Gastroesophageal sphincter (tissue), 3 donors: ENCODE measurements at regions not wholly inside any gene's neighbourhood (a gene's known extent, or its start where the extent isn't known, plus 50 kb on each side); places are given as distances from the start of the nearest gene placed in this dataset.

Source experiments
- POLR2A ChIP-seq, 2 donors: fragments of 450-650 bp; IDR thresholded peaks; one replicate each; pipeline ENCODE4 v1.6.1; 2017; ENCODE audit warnings: antibody characterized with exemption in 2 of 2, mild to moderate bottlenecking in 2 of 2, moderate library complexity in 1 of 2
- TF ChIP-seq, protein P1 (sequence below), 4 experiments: fragments of 200-600 bp in 2 of 4; fragments of 450-650 bp in 2 of 4; sonication (generic) in 1 of 4; IDR thresholded peaks; one replicate each; pipeline ENCODE4 v1.5.1; 2017 to 2019; ENCODE audit warnings: antibody characterized with exemption in 4 of 4, mild to moderate bottlenecking in 2 of 4, moderate library complexity in 2 of 4

DNA sequence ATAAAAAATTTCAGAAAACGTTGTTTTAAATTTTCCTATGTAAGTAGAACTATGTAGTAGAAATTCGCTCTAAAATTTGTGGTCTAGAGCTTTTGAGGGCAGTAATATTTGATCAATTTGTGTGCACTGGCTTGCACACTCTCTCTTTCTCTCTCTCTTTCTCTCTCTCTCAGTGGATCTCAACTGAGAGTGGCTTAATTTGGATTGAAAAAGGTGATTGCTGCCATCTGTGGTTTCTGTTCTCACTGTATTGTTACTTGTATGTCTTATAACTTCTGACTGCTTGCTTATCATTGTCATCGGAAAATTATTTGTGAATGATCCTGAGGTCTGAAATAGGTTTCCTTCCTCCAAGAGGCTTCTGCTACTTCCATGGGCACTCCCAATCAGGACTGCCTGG lies 368.2 kb downstream of the KCTD16 start:
- TF ChIP-seq, protein P1, sequence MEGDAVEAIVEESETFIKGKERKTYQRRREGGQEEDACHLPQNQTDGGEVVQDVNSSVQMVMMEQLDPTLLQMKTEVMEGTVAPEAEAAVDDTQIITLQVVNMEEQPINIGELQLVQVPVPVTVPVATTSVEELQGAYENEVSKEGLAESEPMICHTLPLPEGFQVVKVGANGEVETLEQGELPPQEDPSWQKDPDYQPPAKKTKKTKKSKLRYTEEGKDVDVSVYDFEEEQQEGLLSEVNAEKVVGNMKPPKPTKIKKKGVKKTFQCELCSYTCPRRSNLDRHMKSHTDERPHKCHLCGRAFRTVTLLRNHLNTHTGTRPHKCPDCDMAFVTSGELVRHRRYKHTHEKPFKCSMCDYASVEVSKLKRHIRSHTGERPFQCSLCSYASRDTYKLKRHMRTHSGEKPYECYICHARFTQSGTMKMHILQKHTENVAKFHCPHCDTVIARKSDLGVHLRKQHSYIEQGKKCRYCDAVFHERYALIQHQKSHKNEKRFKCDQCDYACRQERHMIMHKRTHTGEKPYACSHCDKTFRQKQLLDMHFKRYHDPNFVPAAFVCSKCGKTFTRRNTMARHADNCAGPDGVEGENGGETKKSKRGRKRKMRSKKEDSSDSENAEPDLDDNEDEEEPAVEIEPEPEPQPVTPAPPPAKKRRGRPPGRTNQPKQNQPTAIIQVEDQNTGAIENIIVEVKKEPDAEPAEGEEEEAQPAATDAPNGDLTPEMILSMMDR (IDR thresholded peaks at IDR 0.05): no peak
- TF ChIP-seq POLR2A (IDR thresholded peaks at IDR 0.05): no peak
